Stomach (tissue), 8 donors: ENCODE measurements at regions not wholly inside any gene's neighbourhood (a gene's known extent, or its start where the extent isn't known, plus 50 kb on each side); places are given as distances from the start of the nearest gene placed in this dataset.
"Not testable (repeated sequence)": the region's sequence is repeated elsewhere in the genome, so short reads cannot be mapped to it uniquely, and the experiment has no call there.

ENCODE experiments used
- DNase-seq, 2 donors: peaks; one replicate each; pipeline versions ENCODE4 v3.0.0 to v3.0.0-alpha.2; 2013 to 2019
- H3K27ac ChIP-seq, 5 donors: fragments of 200-600 bp in 4 of 5; sonication (generic) in 4 of 5; one replicate each; pipeline ENCODE4 v1.5.1; 2013 to 2019; ENCODE audit warnings: mild to moderate bottlenecking in 1 of 5, moderate library complexity in 1 of 5
- H3K27me3 ChIP-seq, 3 donors: fragments of 200-600 bp; sonication (generic); one replicate each; pipeline ENCODE4 v1.5.1; 2017 to 2019; ENCODE audit warnings: mixed run types in 1 of 3
- H3K36me3 ChIP-seq, 4 donors: fragments of 200-600 bp; sonication (generic); 1 replicate in 3 of 4; 2 replicates in 1 of 4; pipeline ENCODE4 v1.5.1; 2016 to 2019
- H3K4me1 ChIP-seq, 4 donors: fragments of 200-600 bp; sonication (generic); one replicate each; pipeline ENCODE4 v1.5.1; 2016 to 2019
- H3K4me3 ChIP-seq, 4 donors: fragments of 200-600 bp; sonication (generic) in 3 of 4; one replicate each; pipeline ENCODE4 v1.5.1; 2016 to 2019; ENCODE audit warnings: mild to moderate bottlenecking in 1 of 4
- H3K9me3 ChIP-seq, 4 donors: fragments of 200-600 bp; sonication (generic); one replicate each; pipeline ENCODE4 v1.5.1; 2016 to 2019
- CTCF ChIP-seq, 7 experiments: fragments of 450-650 bp in 4 of 7; fragments of 200-600 bp in 3 of 7; sonication (generic) in 3 of 7; IDR thresholded peaks; one replicate each; pipeline ENCODE4 v1.5.1; 2016 to 2019; ENCODE audit warnings: antibody characterized with exemption in 7 of 7, control low read depth in 2 of 7, mild to moderate bottlenecking in 1 of 7
- EP300 ChIP-seq: sonication (generic); formaldehyde crosslinking; IDR thresholded peaks from one replicate; pipeline ENCODE4 v1.6.1; 2017; ENCODE audit warnings: antibody characterized with exemption
- POLR2A ChIP-seq, 4 donors: fragments of 450-650 bp; IDR thresholded peaks; one replicate each; pipeline ENCODE4 v1.6.1; 2016; ENCODE audit warnings: antibody characterized with exemption in 4 of 4, control low read depth in 2 of 4, mild to moderate bottlenecking in 1 of 4, moderate library complexity in 1 of 4
- POLR2AphosphoS5 ChIP-seq, 3 donors: sonication (generic); formaldehyde crosslinking; IDR thresholded peaks; one replicate each; pipeline ENCODE4 v1.6.1; 2016; ENCODE audit warnings: antibody characterized with exemption in 3 of 3
- WGBS, 5 donors: extraction: QIAGEN DNeasy Blood & Tissue Kit in 3 of 5; methylation state at CpG; one replicate each; pipeline versions ENCODE4 v1.1.5 to v1.1.7; 2013 to 2018; 5-methylcytosine and 5-hydroxymethylcytosine counted together
- intact Hi-C: fragments of 100-400 bp; cut with DNase I; formaldehyde crosslinking; loops from one replicate; pipeline ENCODE4 v1.15.1; 2023; ENCODE audit warnings: low total_unique reads
- donor health status: healthy with polysubstance abuse.
- donor health status: Bipolar disorder and iron deficiency.
- donor health status: healthy.

GRCh38 chr5:102589661-102590060 is 90.9 kb upstream of the SLCO6A1 start:
- no peak for DNase-seq
- no peaks in the 10 kb centered on the region for H3K36me3 ChIP-seq
- H3K9me3 ChIP-seq: no peaks in the 10 kb centered on the region
- no peak overlapping the region for H3K4me3 ChIP-seq
- no peak overlapping the region for H3K27ac ChIP-seq
- H3K27me3 ChIP-seq: no peaks in the 10 kb centered on the region
- TF ChIP-seq POLR2AphosphoS5 (IDR thresholded peaks at IDR 0.05) (no peak), POLR2A (IDR thresholded peaks at IDR 0.05) (no peak), CTCF (IDR thresholded peaks at IDR 0.05) (no peak), EP300 (no peak)
- intact Hi-C loops: loop anchor here (10.0 kb wide), 1 partner anchor 445 kb away; no protein-coding TSS in a partner anchor
- WGBS, 5 donors: 66 to 70% (median 68%) methylated on average over 2 of the region's 2 CpGs
- H3K4me1 ChIP-seq: no peaks in the 10 kb centered on the region

GRCh38 chr5:102590467-102590866 is 91.7 kb upstream of the SLCO6A1 start:
- WGBS, 5 donors: 85 to 96% (median 86%) methylated on average over 3 of the region's 3 CpGs
- no peaks in the 10 kb centered on the region for H3K9me3 ChIP-seq
- TF ChIP-seq POLR2A (IDR thresholded peaks at IDR 0.05) (no peak), CTCF (IDR thresholded peaks at IDR 0.05) (no peak), EP300 (no peak), POLR2AphosphoS5 (IDR thresholded peaks at IDR 0.05) (no peak)
- no peak for DNase-seq
- H3K36me3 ChIP-seq: no peaks in the 10 kb centered on the region
- no peaks in the 10 kb centered on the region for H3K4me1 ChIP-seq
- H3K27me3 ChIP-seq: no peaks in the 10 kb centered on the region
- intact Hi-C loops: no loop called here
- H3K4me3 ChIP-seq: no peak overlapping the region
- no peak overlapping the region for H3K27ac ChIP-seq

GRCh38 chr5:102591650-102592049 is 92.8 kb upstream of the SLCO6A1 start:
- intact Hi-C loops: no loop called here

GRCh38 chr5:102592586-102592985 is 93.8 kb upstream of the SLCO6A1 start:
- 61 to 76% (median 64%) methylated on average over 3 of the region's 3 CpGs for WGBS, 5 donors
- H3K9me3 ChIP-seq, intact Hi-C loops: not testable (repeated sequence)

More at GRCh38 chr5:102591650-102592049, 92.8 kb upstream of the SLCO6A1 start:
- no peaks in the 10 kb centered on the region for H3K9me3 ChIP-seq
- H3K27me3 ChIP-seq: no peaks in the 10 kb centered on the region
- no peak overlapping the region for H3K27ac ChIP-seq
- WGBS, 5 donors: 56 to 74% (median 63%) methylated on average over 5 of the region's 5 CpGs
- H3K4me1 ChIP-seq: no peaks in the 10 kb centered on the region
- no peak for DNase-seq
- H3K36me3 ChIP-seq: no peaks in the 10 kb centered on the region
- no peak overlapping the region for H3K4me3 ChIP-seq
- no peak for TF ChIP-seq POLR2A (IDR thresholded peaks at IDR 0.05)
- no peak for TF ChIP-seq POLR2AphosphoS5 (IDR thresholded peaks at IDR 0.05)

GRCh38 chr5:102594192-102594591 is 95.4 kb upstream of the SLCO6A1 start:
- no peaks in the 10 kb centered on the region for H3K9me3 ChIP-seq
- no peak overlapping the region for H3K4me3 ChIP-seq
- WGBS, 5 donors: 42 to 70% (median 63%) methylated on average over 1 of the region's 1 CpG
- no peak overlapping the region for H3K27ac ChIP-seq
- DNase-seq: no peak
- no peaks in the 10 kb centered on the region for H3K4me1 ChIP-seq
- H3K27me3 ChIP-seq: no peaks in the 10 kb centered on the region
- no peak for TF ChIP-seq POLR2A (IDR thresholded peaks at IDR 0.05)
- no peak for TF ChIP-seq POLR2AphosphoS5 (IDR thresholded peaks at IDR 0.05)
- TF ChIP-seq CTCF (IDR thresholded peaks at IDR 0.05): no peak
- no peak for TF ChIP-seq EP300
- no peaks in the 10 kb centered on the region for H3K36me3 ChIP-seq
- intact Hi-C loops: no loop called here

More at GRCh38 chr5:102592586-102592985, 93.8 kb upstream of the SLCO6A1 start:
- not testable (repeated sequence) for DNase-seq, H3K27ac ChIP-seq, H3K4me3 ChIP-seq, H3K4me1 ChIP-seq, H3K36me3 ChIP-seq, H3K27me3 ChIP-seq
